HG02970 (cell line): ENCODE measurements at regions not wholly inside any gene's neighbourhood (a gene's known extent, or its start where the extent isn't known, plus 50 kb on each side); places are given as distances from the start of the nearest gene placed in this dataset.

Experiments
- ATAC-seq: cut with Tn5 transposase; IDR thresholded peaks from one replicate; pipeline ENCODE4 v1.9.1; 2021; ENCODE audit warnings: mild to moderate bottlenecking, moderate library complexity, moderate number of reproducible peaks; ENCODE audit not compliant: unreplicated experiment, low FRiP score

DNA sequence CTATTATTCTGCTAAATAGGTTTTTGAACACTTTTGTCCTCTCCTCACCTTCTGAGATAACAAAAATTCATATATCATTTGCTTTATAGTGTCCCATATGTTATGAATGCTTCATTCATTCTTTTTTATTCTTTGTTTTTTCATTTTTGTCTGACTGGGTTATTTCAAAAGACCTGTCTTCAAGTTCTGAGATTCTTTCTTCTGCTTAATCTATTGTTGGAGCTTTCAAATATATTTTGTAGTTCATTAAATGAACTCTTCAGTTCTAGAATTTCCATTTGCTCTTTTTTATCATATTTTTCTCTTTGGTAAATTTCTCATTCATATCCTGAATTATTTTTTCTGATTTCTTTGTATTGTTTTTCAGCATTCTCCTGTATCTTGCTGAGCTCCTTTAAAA, 53.1 kb upstream of the SCIN start:
- no peak for ATAC-seq

DNA sequence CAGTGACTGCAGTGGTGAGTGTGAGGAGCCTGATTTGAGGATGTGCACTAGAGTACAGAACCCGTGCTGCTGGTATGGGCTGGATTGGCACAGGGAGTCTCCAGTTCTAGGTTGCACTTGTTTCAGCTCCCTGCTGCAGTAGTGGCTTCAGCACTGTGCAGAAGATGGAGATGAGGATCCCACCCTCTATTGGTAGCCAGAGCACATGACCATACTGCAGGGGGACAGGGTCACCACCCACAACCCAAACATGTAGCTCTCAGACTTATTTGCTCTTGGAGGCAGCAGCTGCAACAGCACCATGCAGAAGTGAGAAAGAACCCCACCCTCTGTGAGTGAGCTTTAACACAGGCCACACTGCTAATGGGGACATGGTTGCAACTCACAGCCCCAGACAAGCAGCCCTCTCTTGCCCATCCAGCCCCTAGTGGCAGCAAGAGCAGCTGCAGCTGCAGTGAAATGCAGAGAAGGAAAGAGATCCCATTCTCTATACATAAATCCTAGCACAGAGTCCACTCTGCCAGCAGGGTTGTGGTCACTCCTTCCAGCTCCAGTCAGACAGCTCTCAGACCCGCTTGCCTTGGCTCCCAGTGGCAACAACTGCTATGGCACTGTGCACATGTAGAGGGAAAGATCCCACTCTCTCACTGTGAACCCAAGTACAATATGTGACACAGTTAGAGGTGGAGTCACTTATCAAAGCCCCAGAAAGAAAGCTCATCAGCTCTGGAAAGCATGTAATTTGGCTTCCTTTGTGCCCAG, 51.4 kb upstream of the SCIN start:
- ATAC-seq = no peak

DNA sequence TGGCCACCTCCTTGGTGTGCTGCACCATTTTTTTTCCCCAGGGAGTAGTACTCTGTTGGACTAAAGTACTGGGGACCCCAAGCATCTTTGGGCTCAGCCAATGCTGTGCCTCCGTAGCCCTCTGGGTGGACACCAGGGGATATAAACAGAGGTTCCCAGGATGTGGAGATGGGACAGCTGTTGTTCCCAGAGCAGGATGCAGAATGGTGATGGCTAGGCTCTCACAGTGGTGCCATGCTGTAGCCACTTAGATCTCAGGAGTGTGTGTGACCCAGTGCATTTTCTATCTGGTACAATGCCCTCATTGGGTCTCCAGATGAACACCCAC, 50.9 kb upstream of the SCIN start:
- ATAC-seq = no peak
